HT-29 (cell line): ENCODE measurements at regions not wholly inside any gene's neighbourhood (a gene's known extent, or its start where the extent isn't known, plus 50 kb on each side); places are given as distances from the start of the nearest gene placed in this dataset.

ENCODE experiments used
- DNase-seq: peaks from one replicate; pipeline ENCODE4 v3.0.0-alpha.2; 2015; ENCODE audit warnings: low spot score

- DNase-seq, result no peak
These were observed 86.1 kb downstream of the ADRA2C start for GRCh38 chr4:3852309-3852708.

- DNase-seq, result no peak
These were observed 86.5 kb downstream of the ADRA2C start for GRCh38 chr4:3852711-3853110.

GRCh38 chr4:3853388-3854035, 87.3 kb downstream of the ADRA2C start:
- no peak for DNase-seq

- DNase-seq, result no peak
These were observed 88.5 kb downstream of the ADRA2C start for GRCh38 chr4:3854661-3855060.

- DNase-seq, result no peak
These were observed 89.5 kb downstream of the ADRA2C start for GRCh38 chr4:3855646-3856045.

- DNase-seq, result no peak
These were observed 90.5 kb downstream of the ADRA2C start for GRCh38 chr4:3856604-3857204.

GRCh38 chr4:3857269-3857926, 91.2 kb downstream of the ADRA2C start:
- no peak for DNase-seq

- DNase-seq, result no peak
These were observed 92.0 kb downstream of the ADRA2C start for GRCh38 chr4:3858046-3858730.

GRCh38 chr4:3858765-3859388, 92.7 kb downstream of the ADRA2C start:
- no peak for DNase-seq

GRCh38 chr4:3859571-3859970, 93.4 kb downstream of the ADRA2C start:
- no peak for DNase-seq

GRCh38 chr4:3860061-3860912, 94.1 kb downstream of the ADRA2C start:
- no peak for DNase-seq

GRCh38 chr4:3860913-3861636, 94.9 kb downstream of the ADRA2C start:
- DNase-seq, result no peak

- DNase-seq, result no peak
These were observed 95.8 kb downstream of the ADRA2C start for GRCh38 chr4:3861720-3862639.

GRCh38 chr4:3862640-3863420, 96.6 kb downstream of the ADRA2C start:
- no peak for DNase-seq

- no peak for DNase-seq
These were observed 97.9 kb downstream of the ADRA2C start for GRCh38 chr4:3863841-3864741.

GRCh38 chr4:3864742-3865721, 98.8 kb downstream of the ADRA2C start:
- no peak for DNase-seq
